MM.1S (cell line): ENCODE measurements at regions not wholly inside any gene's neighbourhood (a gene's known extent, or its start where the extent isn't known, plus 50 kb on each side); places are given as distances from the start of the nearest gene placed in this dataset.

Experiments used
- DNase-seq: peaks from one replicate; pipeline ENCODE4 v3.0.0-alpha.2; 2015
- H2AFZ ChIP-seq: fragments of 300-600 bp; sonication (generic); 2 replicates; pipeline ENCODE4 v1.6.0; 2016; ENCODE audit warnings: antibody characterized with exemption, low read length
- H3F3A ChIP-seq: fragments of 300-600 bp; sonication (generic); 2 replicates; pipeline ENCODE4 v1.6.1; 2016; ENCODE audit warnings: mild to moderate bottlenecking, antibody characterized with exemption, low read length, moderate library complexity, mixed read lengths; ENCODE audit not compliant: insufficient read depth
- H3K27ac ChIP-seq: fragments of 300-600 bp; sonication (generic); 2 replicates; pipeline ENCODE4 v1.5.1; 2016; ENCODE audit warnings: mild to moderate bottlenecking, low read length
- H3K27me3 ChIP-seq: fragments of 300-600 bp; sonication (generic); replicated peaks from 2 replicates; pipeline ENCODE4 v1.6.0; 2016; ENCODE audit warnings: low read length; ENCODE audit not compliant: insufficient read depth
- H3K36me3 ChIP-seq: fragments of 300-600 bp; sonication (generic); replicated peaks from 2 replicates; pipeline ENCODE4 v1.6.1; 2016; ENCODE audit warnings: mild to moderate bottlenecking, low read length, mixed read lengths; ENCODE audit not compliant: insufficient read depth
- H3K4me1 ChIP-seq: fragments of 300-600 bp; sonication (generic); 2 replicates; pipeline ENCODE4 v1.6.1; 2016; ENCODE audit warnings: low read length, mixed read lengths
- H3K4me2 ChIP-seq: fragments of 300-600 bp; sonication (generic); 2 replicates; pipeline ENCODE4 v1.6.0; 2016; ENCODE audit warnings: low read depth, low read length
- H3K4me3 ChIP-seq: fragments of 300-600 bp; sonication (generic); 2 replicates; pipeline ENCODE4 v1.5.1; 2016; ENCODE audit warnings: low read length, mixed read lengths
- H3K79me2 ChIP-seq: fragments of 300-600 bp; sonication (generic); 2 replicates; pipeline ENCODE4 v1.6.1; 2016; ENCODE audit warnings: mixed run types, low read length, mixed read lengths
- H3K9ac ChIP-seq: fragments of 300-600 bp; sonication (generic); 2 replicates; pipeline ENCODE4 v1.6.1; 2016; ENCODE audit warnings: low read length, mixed read lengths
- H3K9me2 ChIP-seq: fragments of 300-600 bp; sonication (generic); replicated peaks from 2 replicates; pipeline ENCODE4 v1.6.1; 2016; ENCODE audit warnings: mild to moderate bottlenecking, low read length, mixed read lengths; ENCODE audit not compliant: insufficient read depth
- H3K9me3 ChIP-seq: fragments of 300-600 bp; sonication (generic); replicated peaks from 2 replicates; pipeline ENCODE4 v1.6.1; 2016; ENCODE audit warnings: mild to moderate bottlenecking, low read length, mixed read lengths; ENCODE audit not compliant: insufficient read depth
- H4K20me1 ChIP-seq: fragments of 300-600 bp; sonication (generic); 2 replicates; pipeline ENCODE4 v1.6.1; 2016; ENCODE audit warnings: mild to moderate bottlenecking, low read length, moderate library complexity, mixed read lengths; ENCODE audit not compliant: insufficient read depth
- EZH2 ChIP-seq: fragments of 300-600 bp; sonication (generic); optimal IDR thresholded peaks from 2 replicates; pipeline ENCODE3; 2017; ENCODE audit warnings: low read depth, mild to moderate bottlenecking, antibody characterized with exemption, low read length, mixed read lengths
- EZH2phosphoT487 ChIP-seq: fragments of 300-600 bp; sonication (generic); IDR thresholded peaks from 2 replicates; pipeline ENCODE4 v1.6.1; 2018; ENCODE audit warnings: antibody characterized with exemption, low read length
- TF ChIP-seq, protein P1 (sequence below): fragments of 300-600 bp; sonication (generic); IDR thresholded peaks from 2 replicates; pipeline ENCODE4 v1.5.1; 2016; ENCODE audit warnings: antibody characterized with exemption, low read length, mixed read lengths

DNA sequence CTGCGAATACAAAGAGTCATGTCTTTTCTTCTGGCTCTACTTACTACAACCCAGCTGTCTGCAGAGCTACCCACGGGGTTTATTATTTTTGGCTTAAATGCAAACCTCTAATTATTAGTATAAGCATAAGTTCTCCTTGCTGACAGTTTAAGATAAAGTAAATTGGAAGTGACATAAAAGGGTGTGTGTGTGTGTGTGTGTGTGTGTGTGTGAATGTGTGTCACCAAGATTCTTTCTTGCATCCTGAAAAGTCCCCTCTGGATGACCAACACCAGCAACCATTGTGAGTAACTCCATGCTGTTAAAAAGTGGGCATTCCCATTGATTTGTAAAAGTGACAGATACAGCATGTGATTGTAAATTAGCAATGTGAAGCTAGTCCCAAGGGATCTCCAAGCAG is 803.8 kb upstream of the ZNF608 start:
- H4K20me1 ChIP-seq = no peaks in the 10 kb centered on the region
- no peak overlapping the region for H3K4me3 ChIP-seq
- no peak overlapping the region for H2AFZ ChIP-seq
- H3K27me3 ChIP-seq = no peaks in the 10 kb centered on the region
- H3K36me3 ChIP-seq = no peaks in the 10 kb centered on the region
- no peaks in the 10 kb centered on the region for H3K79me2 ChIP-seq
- H3K9ac ChIP-seq = no peak overlapping the region
- no peak for DNase-seq
- no peak for TF ChIP-seq EZH2phosphoT487
- TF ChIP-seq, protein P1, sequence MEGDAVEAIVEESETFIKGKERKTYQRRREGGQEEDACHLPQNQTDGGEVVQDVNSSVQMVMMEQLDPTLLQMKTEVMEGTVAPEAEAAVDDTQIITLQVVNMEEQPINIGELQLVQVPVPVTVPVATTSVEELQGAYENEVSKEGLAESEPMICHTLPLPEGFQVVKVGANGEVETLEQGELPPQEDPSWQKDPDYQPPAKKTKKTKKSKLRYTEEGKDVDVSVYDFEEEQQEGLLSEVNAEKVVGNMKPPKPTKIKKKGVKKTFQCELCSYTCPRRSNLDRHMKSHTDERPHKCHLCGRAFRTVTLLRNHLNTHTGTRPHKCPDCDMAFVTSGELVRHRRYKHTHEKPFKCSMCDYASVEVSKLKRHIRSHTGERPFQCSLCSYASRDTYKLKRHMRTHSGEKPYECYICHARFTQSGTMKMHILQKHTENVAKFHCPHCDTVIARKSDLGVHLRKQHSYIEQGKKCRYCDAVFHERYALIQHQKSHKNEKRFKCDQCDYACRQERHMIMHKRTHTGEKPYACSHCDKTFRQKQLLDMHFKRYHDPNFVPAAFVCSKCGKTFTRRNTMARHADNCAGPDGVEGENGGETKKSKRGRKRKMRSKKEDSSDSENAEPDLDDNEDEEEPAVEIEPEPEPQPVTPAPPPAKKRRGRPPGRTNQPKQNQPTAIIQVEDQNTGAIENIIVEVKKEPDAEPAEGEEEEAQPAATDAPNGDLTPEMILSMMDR = no peak
- no peak for TF ChIP-seq EZH2
- no peaks in the 10 kb centered on the region for H3K4me1 ChIP-seq
- H3K9me2 ChIP-seq = no peaks in the 10 kb centered on the region
- H3F3A ChIP-seq = no peaks in the 10 kb centered on the region
- no peaks in the 10 kb centered on the region for H3K9me3 ChIP-seq
- H3K27ac ChIP-seq = no peak overlapping the region
- H3K4me2 ChIP-seq = no peak overlapping the region

DNA sequence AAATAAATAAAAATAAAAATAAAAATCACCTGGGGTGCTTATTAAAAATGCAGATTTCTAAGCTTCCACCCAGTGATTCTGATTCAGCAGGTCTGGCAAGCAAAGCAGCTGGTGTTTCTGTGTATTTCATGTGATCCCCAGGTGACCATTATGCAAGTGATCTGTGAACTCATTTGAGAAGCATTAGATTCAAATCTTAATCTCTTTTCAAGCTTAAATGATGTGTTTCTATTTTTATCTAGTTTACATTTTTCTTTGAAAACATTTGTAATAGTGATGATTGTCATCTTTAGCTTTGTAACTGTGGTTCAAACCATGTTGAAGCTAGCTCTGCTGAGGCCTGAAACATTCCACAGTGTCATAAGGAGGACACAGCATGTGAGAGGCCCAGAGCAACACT is 804.8 kb upstream of the ZNF608 start:
- no peak for TF ChIP-seq EZH2
- TF ChIP-seq EZH2phosphoT487 = no peak
- TF ChIP-seq, protein P1 = no peak
- no peaks in the 10 kb centered on the region for H3F3A ChIP-seq
- no peak for DNase-seq

DNA sequence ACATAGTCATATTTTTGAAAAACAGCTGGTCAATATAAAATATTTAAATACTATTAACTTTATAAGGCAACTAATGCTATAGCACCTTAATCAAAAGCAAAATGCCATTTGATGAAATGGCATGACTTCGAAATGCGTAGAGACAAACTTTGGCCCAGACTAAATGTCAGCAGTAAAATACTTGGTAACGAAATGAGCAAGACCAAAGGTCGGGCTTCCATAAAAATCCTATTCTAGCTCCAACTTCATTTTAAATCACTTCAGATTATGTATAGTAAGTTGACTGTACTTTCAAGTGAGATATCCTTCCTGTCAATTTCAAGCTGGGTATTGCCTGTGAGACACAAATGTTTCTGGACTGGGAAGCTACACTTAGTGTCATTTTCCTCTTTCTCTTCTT is 805.4 kb upstream of the ZNF608 start:
- no peaks in the 10 kb centered on the region for H3F3A ChIP-seq
- no peak overlapping the region for H2AFZ ChIP-seq
- H3K4me3 ChIP-seq = no peak overlapping the region
- H4K20me1 ChIP-seq = no peaks in the 10 kb centered on the region
- no peak overlapping the region for H3K4me2 ChIP-seq
- TF ChIP-seq EZH2phosphoT487 (no peak), EZH2 (no peak)
- TF ChIP-seq, protein P1 = no peak
- H3K36me3 ChIP-seq = no peaks in the 10 kb centered on the region
- DNase-seq = no peak
- no peak overlapping the region for H3K27ac ChIP-seq
- H3K4me1 ChIP-seq = no peaks in the 10 kb centered on the region
- no peak overlapping the region for H3K9ac ChIP-seq
- no peaks in the 10 kb centered on the region for H3K79me2 ChIP-seq
- no peaks in the 10 kb centered on the region for H3K9me3 ChIP-seq
- no peaks in the 10 kb centered on the region for H3K27me3 ChIP-seq
- no peaks in the 10 kb centered on the region for H3K9me2 ChIP-seq

More for the DNA sequence above, 804.8 kb upstream of the ZNF608 start:
- Histone ChIP-seq H3K9me2 (no peaks in the 10 kb centered on the region), H2AFZ (no peak overlapping the region), H3K9ac (no peak overlapping the region), H4K20me1 (no peaks in the 10 kb centered on the region), H3K4me3 (no peak overlapping the region), H3K9me3 (no peaks in the 10 kb centered on the region), H3K27ac (no peak overlapping the region), H3K4me2 (no peak overlapping the region), H3K36me3 (no peaks in the 10 kb centered on the region), H3K79me2 (no peaks in the 10 kb centered on the region), H3K4me1 (no peaks in the 10 kb centered on the region), H3K27me3 (no peaks in the 10 kb centered on the region)
